ENCODE measurements at regions not wholly inside any gene's neighbourhood (a gene's known extent, or its start where the extent isn't known, plus 50 kb on each side); places are given as distances from the start of the nearest gene placed in this dataset.

GRCh38 chr16:89037261-89038152 is 56.1 kb upstream of the ACSF3 start:
- DNase-seq = peak; percentile 58
- H3K9me3 ChIP-seq (replicated peaks; ENCODE audit: control insufficient read depth, low read depth, low read length) = no peaks in the 10 kb centered on the region
- no peak overlapping the region for H3K27ac ChIP-seq (ENCODE audit: low read length)
- H3K4me3 ChIP-seq (ENCODE audit: low read length) = no peak overlapping the region
- WGBS (ENCODE audit: insufficient coverage) = 41% methylated on average over 28 of the region's 30 CpGs
- no peaks in the 10 kb centered on the region for H3K4me1 ChIP-seq (ENCODE audit: control insufficient read depth, insufficient read depth, low read length)
- no peaks in the 10 kb centered on the region for H3K36me3 ChIP-seq (ENCODE audit: control insufficient read depth, insufficient read depth, low read length)
- peaks cover 31% of the 10 kb centered on the region for H3K27me3 ChIP-seq (ENCODE audit: control insufficient read depth, insufficient read depth, low read length)

GRCh38 chr16:89038221-89038721 is 55.4 kb upstream of the ACSF3 start:
- H3K4me3 ChIP-seq (ENCODE audit: low read length) = no peak overlapping the region
- H3K27me3 ChIP-seq (ENCODE audit: control insufficient read depth, insufficient read depth, low read length) = peaks cover 37% of the 10 kb centered on the region
- no peaks in the 10 kb centered on the region for H3K9me3 ChIP-seq (replicated peaks; ENCODE audit: control insufficient read depth, low read depth, low read length)
- no peak overlapping the region for H3K27ac ChIP-seq (ENCODE audit: low read length)
- H3K4me1 ChIP-seq (ENCODE audit: control insufficient read depth, insufficient read depth, low read length) = no peaks in the 10 kb centered on the region
- DNase-seq = no peak
- H3K36me3 ChIP-seq (ENCODE audit: control insufficient read depth, insufficient read depth, low read length) = no peaks in the 10 kb centered on the region
- WGBS (ENCODE audit: insufficient coverage) = 37% methylated on average over 10 of the region's 24 CpGs

GRCh38 chr16:89038811-89039735 is 54.6 kb upstream of the ACSF3 start:
- no peak overlapping the region for H3K4me3 ChIP-seq (ENCODE audit: low read length)
- H3K27me3 ChIP-seq (ENCODE audit: control insufficient read depth, insufficient read depth, low read length) = peaks cover 38% of the 10 kb centered on the region
- H3K36me3 ChIP-seq (ENCODE audit: control insufficient read depth, insufficient read depth, low read length) = no peaks in the 10 kb centered on the region
- H3K27ac ChIP-seq (ENCODE audit: low read length) = no peak overlapping the region
- no peaks in the 10 kb centered on the region for H3K9me3 ChIP-seq (replicated peaks; ENCODE audit: control insufficient read depth, low read depth, low read length)
- 86% methylated on average over 25 of the region's 29 CpGs for WGBS (ENCODE audit: insufficient coverage)
- H3K4me1 ChIP-seq (ENCODE audit: control insufficient read depth, insufficient read depth, low read length) = no peaks in the 10 kb centered on the region
- no peak for DNase-seq

GRCh38 chr16:89039756-89040155 is 53.9 kb upstream of the ACSF3 start:
- peaks cover 45% of the 10 kb centered on the region for H3K27me3 ChIP-seq (ENCODE audit: control insufficient read depth, insufficient read depth, low read length)
- no peak overlapping the region for H3K4me3 ChIP-seq (ENCODE audit: low read length)
- H3K9me3 ChIP-seq (replicated peaks; ENCODE audit: control insufficient read depth, low read depth, low read length) = no peaks in the 10 kb centered on the region
- no peak overlapping the region for H3K27ac ChIP-seq (ENCODE audit: low read length)
- H3K4me1 ChIP-seq (ENCODE audit: control insufficient read depth, insufficient read depth, low read length) = peaks cover 2% of the 10 kb centered on the region
- no peaks in the 10 kb centered on the region for H3K36me3 ChIP-seq (ENCODE audit: control insufficient read depth, insufficient read depth, low read length)
- DNase-seq = no peak
- 78% methylated on average over 14 of the region's 18 CpGs for WGBS (ENCODE audit: insufficient coverage)

- H3K27ac ChIP-seq (ENCODE audit: low read length) = no peak overlapping the region
- peaks cover 6% of the 10 kb centered on the region for H3K4me1 ChIP-seq (ENCODE audit: control insufficient read depth, insufficient read depth, low read length)
- WGBS (ENCODE audit: insufficient coverage) = 100% methylated on average over 4 of the region's 8 CpGs
- no peaks in the 10 kb centered on the region for H3K9me3 ChIP-seq (replicated peaks; ENCODE audit: control insufficient read depth, low read depth, low read length)
- no peak for DNase-seq
- H3K36me3 ChIP-seq (ENCODE audit: control insufficient read depth, insufficient read depth, low read length) = no peaks in the 10 kb centered on the region
- H3K27me3 ChIP-seq (ENCODE audit: control insufficient read depth, insufficient read depth, low read length) = peaks cover 51% of the 10 kb centered on the region
- H3K4me3 ChIP-seq (ENCODE audit: low read length) = no peak overlapping the region
These were observed 53.3 kb upstream of the ACSF3 start for GRCh38 chr16:89040391-89040790.

GRCh38 chr16:89040861-89041570 is 52.6 kb upstream of the ACSF3 start:
- peaks cover 51% of the 10 kb centered on the region for H3K27me3 ChIP-seq (ENCODE audit: control insufficient read depth, insufficient read depth, low read length)
- DNase-seq = no peak
- no peaks in the 10 kb centered on the region for H3K36me3 ChIP-seq (ENCODE audit: control insufficient read depth, insufficient read depth, low read length)
- H3K27ac ChIP-seq (ENCODE audit: low read length) = no peak overlapping the region
- H3K4me3 ChIP-seq (ENCODE audit: low read length) = no peak overlapping the region
- no peaks in the 10 kb centered on the region for H3K9me3 ChIP-seq (replicated peaks; ENCODE audit: control insufficient read depth, low read depth, low read length)
- 73% methylated on average over 22 of the region's 25 CpGs for WGBS (ENCODE audit: insufficient coverage)
- H3K4me1 ChIP-seq (ENCODE audit: control insufficient read depth, insufficient read depth, low read length) = peaks cover 6% of the 10 kb centered on the region

GRCh38 chr16:89041571-89042481 is 51.8 kb upstream of the ACSF3 start:
- peaks cover 6% of the 10 kb centered on the region for H3K4me1 ChIP-seq (ENCODE audit: control insufficient read depth, insufficient read depth, low read length)
- H3K4me3 ChIP-seq (ENCODE audit: low read length) = no peak overlapping the region
- no peak overlapping the region for H3K27ac ChIP-seq (ENCODE audit: low read length)
- DNase-seq = no peak
- 79% methylated on average over 36 of the region's 42 CpGs for WGBS (ENCODE audit: insufficient coverage)
- no peaks in the 10 kb centered on the region for H3K9me3 ChIP-seq (replicated peaks; ENCODE audit: control insufficient read depth, low read depth, low read length)
- no peaks in the 10 kb centered on the region for H3K36me3 ChIP-seq (ENCODE audit: control insufficient read depth, insufficient read depth, low read length)
- H3K27me3 ChIP-seq (ENCODE audit: control insufficient read depth, insufficient read depth, low read length) = peaks cover 53% of the 10 kb centered on the region

GRCh38 chr16:89042711-89043551 is 50.7 kb upstream of the ACSF3 start:
- no peak for DNase-seq
- Histone ChIP-seq H3K36me3 (ENCODE audit: control insufficient read depth, insufficient read depth, low read length) (no peaks in the 10 kb centered on the region), H3K9me3 (replicated peaks; ENCODE audit: control insufficient read depth, low read depth, low read length) (no peaks in the 10 kb centered on the region), H3K27ac (ENCODE audit: low read length) (no peak overlapping the region), H3K4me3 (ENCODE audit: low read length) (no peak overlapping the region), H3K27me3 (ENCODE audit: control insufficient read depth, insufficient read depth, low read length) (peaks cover 57% of the 10 kb centered on the region), H3K4me1 (ENCODE audit: control insufficient read depth, insufficient read depth, low read length) (peaks cover 8% of the 10 kb centered on the region)
- 74% methylated on average over 27 of the region's 32 CpGs for WGBS (ENCODE audit: insufficient coverage)

All from muscle of leg (tissue), 3 donors.